Trophoblast cell (in vitro differentiated cells and primary cell): ENCODE measurements at regions not wholly inside any gene's neighbourhood (a gene's known extent, or its start where the extent isn't known, plus 50 kb on each side); places are given as distances from the start of the nearest gene placed in this dataset.

ENCODE experiments used
- DNase-seq, 2 donors: peaks; one replicate each; pipeline ENCODE4 v3.0.0-alpha.2; 2016
- H2AFZ ChIP-seq: 2 replicates; pipeline ENCODE4 v1.6.1; 2013; ENCODE audit warnings: low read length, moderate library complexity, mild to moderate bottlenecking; ENCODE audit not compliant: insufficient read depth, poor library complexity
- H2AK5ac ChIP-seq: 2 replicates; pipeline ENCODE4 v1.6.1; 2013; ENCODE audit warnings: mild to moderate bottlenecking, low read length
- H2BK120ac ChIP-seq: 2 replicates; pipeline ENCODE4 v1.6.1; 2013; ENCODE audit warnings: low read length, mild to moderate bottlenecking, moderate library complexity; ENCODE audit not compliant: insufficient read depth, poor library complexity
- H2BK12ac ChIP-seq: 2 replicates; pipeline ENCODE4 v1.6.1; 2013; ENCODE audit warnings: mild to moderate bottlenecking, low read length, moderate library complexity
- H2BK5ac ChIP-seq: 2 replicates; pipeline ENCODE4 v1.6.1; 2013; ENCODE audit warnings: low read length, low read depth, moderate library complexity, mild to moderate bottlenecking; ENCODE audit not compliant: poor library complexity
- H3K14ac ChIP-seq: 2 replicates; pipeline ENCODE4 v1.6.1; 2013; ENCODE audit warnings: mild to moderate bottlenecking, low read length
- H3K18ac ChIP-seq: 2 replicates; pipeline ENCODE4 v1.6.1; 2013; ENCODE audit warnings: mild to moderate bottlenecking, low read length
- H3K23ac ChIP-seq: 2 replicates; pipeline ENCODE4 v1.6.1; 2013; ENCODE audit warnings: low read length
- H3K27ac ChIP-seq: 2 replicates; pipeline ENCODE4 v1.5.1; 2013; ENCODE audit warnings: low read depth, mild to moderate bottlenecking, inconsistent platforms, low read length, moderate library complexity
- H3K27me3 ChIP-seq: 2 replicates; pipeline ENCODE4 v1.6.1; 2013; ENCODE audit warnings: inconsistent platforms, mild to moderate bottlenecking, low read length, moderate library complexity; ENCODE audit not compliant: insufficient read depth
- H3K36me3 ChIP-seq, 2 experiments: 1 replicate in 1 of 2; 2 replicates in 1 of 2; pipeline ENCODE4 v1.6.1; 2013; ENCODE audit warnings: low read length in 2 of 2, mild to moderate bottlenecking in 2 of 2, moderate library complexity in 1 of 2; ENCODE audit not compliant: insufficient read depth in 2 of 2, control insufficient read depth in 1 of 2
- H3K4ac ChIP-seq: 2 replicates; pipeline ENCODE4 v1.6.1; 2013; ENCODE audit warnings: low read depth, mild to moderate bottlenecking, low read length, moderate library complexity
- H3K4me1 ChIP-seq, 2 experiments: 1 replicate in 1 of 2; 2 replicates in 1 of 2; pipeline ENCODE4 v1.6.1; 2013; ENCODE audit warnings: low read length in 2 of 2, mild to moderate bottlenecking in 2 of 2, moderate library complexity in 1 of 2; ENCODE audit not compliant: insufficient read depth in 2 of 2, control insufficient read depth in 1 of 2
- H3K4me2 ChIP-seq: 2 replicates; pipeline ENCODE4 v1.6.1; 2013; ENCODE audit warnings: inconsistent platforms, mild to moderate bottlenecking, low read length, moderate library complexity
- H3K4me3 ChIP-seq: 2 replicates; pipeline ENCODE4 v1.5.1; 2013; ENCODE audit warnings: mild to moderate bottlenecking, low read depth, low read length, inconsistent platforms
- H3K79me1 ChIP-seq: one replicate; pipeline ENCODE4 v1.6.1; 2013; ENCODE audit warnings: low read length
- H3K79me2 ChIP-seq: 2 replicates; pipeline ENCODE4 v1.6.1; 2013; ENCODE audit warnings: low read length, mild to moderate bottlenecking; ENCODE audit not compliant: control insufficient read depth, insufficient read depth, poor library complexity
- H3K9ac ChIP-seq: 2 replicates; pipeline ENCODE4 v1.6.1; 2013; ENCODE audit warnings: mild to moderate bottlenecking, low read length
- H3K9me3 ChIP-seq: 2 replicates; pipeline ENCODE4 v1.6.1; 2013; ENCODE audit warnings: low read depth, mild to moderate bottlenecking, control low read depth, inconsistent platforms, low read length; ENCODE audit not compliant: insufficient read depth
- H4K12ac ChIP-seq: 2 replicates; pipeline ENCODE4 v1.6.1; 2013; ENCODE audit warnings: low read depth, mild to moderate bottlenecking, low read length, moderate library complexity
- H4K8ac ChIP-seq: 2 replicates; pipeline ENCODE4 v1.6.1; 2013; ENCODE audit warnings: low read depth, mild to moderate bottlenecking, low read length, moderate library complexity
- H4K91ac ChIP-seq: one replicate; pipeline ENCODE4 v1.6.1; 2013; ENCODE audit warnings: low read depth, mild to moderate bottlenecking, low read length, moderate library complexity
- WGBS: extraction: QIAGEN DNeasy Blood & Tissue Kit; methylation state at CpG from one replicate; pipeline ENCODE4 v1.1.7; 2013; ENCODE audit warnings: missing lambda C conversion rate; ENCODE audit not compliant: insufficient read length, insufficient coverage; ENCODE audit errors: extremely low coverage; 5-methylcytosine and 5-hydroxymethylcytosine counted together

GRCh38 chr2:147703171-147703570 is 141.7 kb upstream of the ACVR2A start:
- H2AFZ ChIP-seq, result no peak overlapping the region
- no peak overlapping the region for H4K91ac ChIP-seq
- H3K4me2 ChIP-seq, result no peak overlapping the region
- H2BK5ac ChIP-seq, result no peak overlapping the region
- H3K9me3 ChIP-seq, result no peaks in the 10 kb centered on the region
- H2AK5ac ChIP-seq, result no peak overlapping the region
- H4K12ac ChIP-seq, result no peak overlapping the region
- H3K4me1 ChIP-seq, result peaks cover 0 to 2% of the 10 kb centered on the region in 2 experiments
- no peaks in the 10 kb centered on the region for H3K27me3 ChIP-seq
- no peak overlapping the region for H3K18ac ChIP-seq
- H3K4me3 ChIP-seq, result no peak overlapping the region
- no peak overlapping the region for H2BK120ac ChIP-seq
- H3K79me2 ChIP-seq, result no peaks in the 10 kb centered on the region
- H3K79me1 ChIP-seq, result no peaks in the 10 kb centered on the region
- H3K14ac ChIP-seq, result no peak overlapping the region
- WGBS, result no CpG with 5 or more reads among the region's 3 CpGs
- no peak overlapping the region for H3K4ac ChIP-seq
- DNase-seq, result peak in 1 of 2 donors; percentile 35
- H4K8ac ChIP-seq, result no peak overlapping the region
- H3K27ac ChIP-seq, result no peak overlapping the region
- H3K36me3 ChIP-seq, result no peaks in the 10 kb centered on the region
- no peak overlapping the region for H3K9ac ChIP-seq
- H3K23ac ChIP-seq, result no peak overlapping the region
- H2BK12ac ChIP-seq, result no peak overlapping the region

GRCh38 chr2:147698166-147698565 is 146.7 kb upstream of the ACVR2A start:
- no peak overlapping the region for H2BK120ac ChIP-seq
- H3K23ac ChIP-seq, result no peak overlapping the region
- H4K91ac ChIP-seq, result no peak overlapping the region
- H4K12ac ChIP-seq, result no peak overlapping the region
- peaks cover 0 to 2% of the 10 kb centered on the region in 2 experiments for H3K4me1 ChIP-seq
- no peaks in the 10 kb centered on the region for H3K79me1 ChIP-seq
- H3K79me2 ChIP-seq, result no peaks in the 10 kb centered on the region
- no peak overlapping the region for H3K9ac ChIP-seq
- H3K9me3 ChIP-seq, result no peaks in the 10 kb centered on the region
- no peak overlapping the region for H2AFZ ChIP-seq
- no peaks in the 10 kb centered on the region for H3K27me3 ChIP-seq
- no peak overlapping the region for H3K4me3 ChIP-seq
- H3K18ac ChIP-seq, result no peak overlapping the region
- H2BK5ac ChIP-seq, result no peak overlapping the region
- H4K8ac ChIP-seq, result no peak overlapping the region
- no peak overlapping the region for H3K4me2 ChIP-seq
- H2BK12ac ChIP-seq, result no peak overlapping the region
- no peaks in the 10 kb centered on the region for H3K36me3 ChIP-seq
- H3K27ac ChIP-seq, result no peak overlapping the region
- no peak overlapping the region for H3K4ac ChIP-seq
- no peak overlapping the region for H2AK5ac ChIP-seq
- no peak overlapping the region for H3K14ac ChIP-seq
- WGBS, result no CpG with 5 or more reads among the region's 2 CpGs
- DNase-seq, result no peak

- DNase-seq, result no peak
- H3K36me3 ChIP-seq, result no peaks in the 10 kb centered on the region
- no peaks in the 10 kb centered on the region for H3K4me1 ChIP-seq
- H2BK12ac ChIP-seq, result no peak overlapping the region
- H3K9me3 ChIP-seq, result no peaks in the 10 kb centered on the region
- H3K14ac ChIP-seq, result no peak overlapping the region
- H4K12ac ChIP-seq, result no peak overlapping the region
- no peaks in the 10 kb centered on the region for H3K79me2 ChIP-seq
- H3K27me3 ChIP-seq, result no peaks in the 10 kb centered on the region
- no peak overlapping the region for H4K8ac ChIP-seq
- WGBS, result no CpG with 5 or more reads among the region's 2 CpGs
- no peak overlapping the region for H3K9ac ChIP-seq
- no peak overlapping the region for H3K23ac ChIP-seq
- H2BK120ac ChIP-seq, result no peak overlapping the region
- no peak overlapping the region for H3K27ac ChIP-seq
- no peak overlapping the region for H2AFZ ChIP-seq
- no peak overlapping the region for H3K4me2 ChIP-seq
- H3K79me1 ChIP-seq, result no peaks in the 10 kb centered on the region
- H4K91ac ChIP-seq, result no peak overlapping the region
- no peak overlapping the region for H3K18ac ChIP-seq
- H3K4me3 ChIP-seq, result no peak overlapping the region
- no peak overlapping the region for H3K4ac ChIP-seq
- H2BK5ac ChIP-seq, result no peak overlapping the region
- no peak overlapping the region for H2AK5ac ChIP-seq
Measured at GRCh38 chr2:147696426-147696825, 148.4 kb upstream of the ACVR2A start.

- Histone ChIP-seq H3K4me1 (no peaks in the 10 kb centered on the region), H4K8ac (no peak overlapping the region), H4K12ac (no peak overlapping the region), H2AK5ac (no peak overlapping the region), H4K91ac (no peak overlapping the region), H3K36me3 (no peaks in the 10 kb centered on the region), H3K79me2 (no peaks in the 10 kb centered on the region), H3K18ac (no peak overlapping the region), H3K9ac (no peak overlapping the region), H3K4me2 (no peak overlapping the region), H3K14ac (no peak overlapping the region), H2BK5ac (no peak overlapping the region), H2BK120ac (no peak overlapping the region), H3K9me3 (peaks cover 3% of the 10 kb centered on the region), H3K79me1 (no peaks in the 10 kb centered on the region), H3K23ac (no peak overlapping the region), H3K27ac (no peak overlapping the region), H3K4ac (no peak overlapping the region), H2AFZ (no peak overlapping the region), H3K27me3 (no peaks in the 10 kb centered on the region), H2BK12ac (no peak overlapping the region), H3K4me3 (no peak overlapping the region)
- no CpG with 5 or more reads among the region's 2 CpGs for WGBS
- DNase-seq, result peak in 1 of 2 donors; percentile 21
Measured at GRCh38 chr2:147689220-147689909, 155.5 kb upstream of the ACVR2A start.
